Activated CD4-positive, alpha-beta T cell treated with anti-CD3 and anti-CD28 coated beads for 36 hours (primary cell): ENCODE measurements at regions not wholly inside any gene's neighbourhood (a gene's known extent, or its start where the extent isn't known, plus 50 kb on each side); places are given as distances from the start of the nearest gene placed in this dataset.

Experiments used
- ATAC-seq: fragments of 200-7000 bp; cut with Tn5 transposase; one replicate; pipeline ENCODE4 v1.10.0; 2021; ENCODE audit warnings: mild to moderate bottlenecking, moderate library complexity
- CTCF ChIA-PET: fragments of 350-600 bp; sonication (Branson Sonifier 250); formaldehyde crosslinking; loops from one replicate; lab custom pipeline; 2021; ENCODE audit warnings: antibody characterized with exemption; lab: Charles Lee
- POLR2A ChIA-PET: fragments of 350-600 bp; sonication (Branson Sonifier 250); formaldehyde crosslinking; loops from one replicate; lab custom pipeline; 2021; ENCODE audit warnings: antibody characterized with exemption, inconsistent platforms; lab: Charles Lee
- DNase-seq: peaks from one replicate; pipeline ENCODE4 v3.0.0-alpha.2; 2020
- H3K27ac Mint-ChIP-seq: one replicate; pipeline ENCODE4 v1.8.0; 2021; ENCODE audit warnings: mixed read lengths
- H3K27me3 Mint-ChIP-seq: one replicate; pipeline ENCODE4 v1.8.0; 2021; ENCODE audit warnings: mixed read lengths
- H3K36me3 Mint-ChIP-seq: one replicate; pipeline ENCODE4 v1.8.0; 2021; ENCODE audit warnings: low read depth, mixed read lengths
- H3K4me1 Mint-ChIP-seq: one replicate; pipeline ENCODE4 v1.8.0; 2021; ENCODE audit warnings: mixed read lengths
- H3K4me3 Mint-ChIP-seq: one replicate; pipeline ENCODE4 v1.8.0; 2021; ENCODE audit warnings: mild to moderate bottlenecking, moderate library complexity, mixed read lengths
- H3K9me3 Mint-ChIP-seq: one replicate; pipeline ENCODE4 v1.8.0; 2021; ENCODE audit warnings: low read depth, mixed read lengths
- intact Hi-C, 2 experiments: fragments of 100-400 bp; cut with DNase I in 1 of 2; cut with micrococcal nuclease in 1 of 2; formaldehyde crosslinking; loops; one replicate each; pipeline versions ENCODE4 v1.14.2 to v1.15.1; 2022 to 2024; cut with DNase I, micrococcal nuclease

DNA sequence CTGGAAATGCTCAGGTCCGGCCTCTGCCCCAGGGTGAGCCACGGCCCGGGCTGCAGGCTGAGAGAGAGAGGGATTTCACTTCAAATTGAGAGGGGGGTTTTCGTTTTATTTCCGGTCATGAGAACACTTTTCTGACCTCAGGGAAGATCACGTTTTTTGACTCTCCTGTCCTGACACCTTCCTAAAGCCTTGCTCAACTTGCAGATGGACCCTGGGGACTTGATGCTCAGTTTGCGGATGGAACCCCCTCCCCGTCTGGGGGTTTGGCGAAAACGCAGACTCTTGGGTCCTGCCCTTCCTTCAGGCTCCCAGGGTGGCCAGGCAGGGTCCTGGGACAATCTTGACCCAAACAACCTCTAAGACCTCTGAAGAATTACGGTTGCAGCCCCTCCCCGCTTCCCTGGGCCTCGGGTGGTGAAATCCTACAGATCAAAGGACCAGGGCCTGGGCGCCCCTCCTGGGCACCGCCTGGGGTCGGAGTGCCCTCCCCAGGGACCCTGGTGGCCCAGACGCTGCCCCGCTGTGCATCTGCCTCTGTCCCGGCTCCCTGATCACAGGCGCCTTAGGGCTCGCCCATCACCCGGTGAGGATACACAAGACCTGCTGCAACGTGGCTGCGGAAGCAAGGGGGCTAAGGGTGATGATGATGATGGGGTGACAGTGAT is 148.2 kb downstream of the ERMARD start:
- peaks cover 4% of the 10 kb centered on the region for H3K27me3 Mint-ChIP-seq
- no peak for ATAC-seq
- CTCF ChIA-PET, result interaction anchor here (0.6 kb wide), 1 partner anchor 147 kb away, joined by 4 read pairs; no protein-coding TSS in a partner anchor
- no peak overlapping the region for H3K4me3 Mint-ChIP-seq
- no peaks in the 10 kb centered on the region for H3K36me3 Mint-ChIP-seq
- intact Hi-C loops, result no loop called here
- H3K4me1 Mint-ChIP-seq, result no peaks in the 10 kb centered on the region
- DNase-seq, result no peak
- no peak overlapping the region for H3K27ac Mint-ChIP-seq
- H3K9me3 Mint-ChIP-seq, result no peaks in the 10 kb centered on the region
- POLR2A ChIA-PET, result no interaction called here

DNA sequence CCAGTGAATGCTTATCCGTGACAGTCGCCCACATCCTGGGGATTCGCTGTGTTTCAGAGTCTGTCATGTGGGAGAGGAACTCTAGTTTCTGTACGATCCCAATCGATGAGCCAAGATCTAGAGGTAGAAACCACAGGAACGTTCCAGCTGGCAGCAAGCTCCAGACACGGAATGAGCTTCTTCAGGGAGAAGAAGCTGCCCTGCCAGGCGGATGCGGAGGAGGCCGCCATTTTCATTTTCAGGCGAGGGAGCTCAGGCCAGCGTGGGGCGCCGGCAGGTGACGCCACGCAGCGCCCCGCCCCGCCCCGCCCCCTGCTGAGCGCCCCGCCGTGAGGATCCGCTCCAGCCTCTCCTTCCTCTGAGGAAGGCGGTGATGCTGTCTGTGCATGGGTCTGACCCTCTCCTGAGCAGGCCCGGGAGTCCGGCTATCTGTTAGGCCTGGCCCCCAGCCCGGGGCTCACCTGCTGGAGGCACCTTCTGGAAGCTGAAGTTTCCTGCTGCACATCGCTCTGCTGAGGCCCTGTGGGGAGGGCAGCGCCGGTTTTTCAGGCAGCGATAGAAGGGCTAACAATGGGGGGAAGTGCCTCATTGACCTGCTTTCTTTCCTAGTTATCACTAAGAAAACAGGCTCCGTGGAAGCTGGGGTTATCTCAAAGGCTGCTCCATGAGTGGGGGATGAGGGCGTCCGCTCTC is 147.5 kb downstream of the ERMARD start:
- ATAC-seq (no peak), DNase-seq (no peak)
- Mint-ChIP-seq H3K9me3 (no peaks in the 10 kb centered on the region), H3K36me3 (no peaks in the 10 kb centered on the region), H3K27me3 (peaks cover 4% of the 10 kb centered on the region), H3K27ac (no peak overlapping the region), H3K4me3 (no peak overlapping the region), H3K4me1 (no peaks in the 10 kb centered on the region)
- intact Hi-C loops, result no loop called here
- ChIA-PET CTCF (interaction anchor here (0.6 kb wide), 2 partner anchors 25 to 148 kb away, joined by 3 to 4 read pairs; no protein-coding TSS in a partner anchor), POLR2A (no interaction called here)

DNA sequence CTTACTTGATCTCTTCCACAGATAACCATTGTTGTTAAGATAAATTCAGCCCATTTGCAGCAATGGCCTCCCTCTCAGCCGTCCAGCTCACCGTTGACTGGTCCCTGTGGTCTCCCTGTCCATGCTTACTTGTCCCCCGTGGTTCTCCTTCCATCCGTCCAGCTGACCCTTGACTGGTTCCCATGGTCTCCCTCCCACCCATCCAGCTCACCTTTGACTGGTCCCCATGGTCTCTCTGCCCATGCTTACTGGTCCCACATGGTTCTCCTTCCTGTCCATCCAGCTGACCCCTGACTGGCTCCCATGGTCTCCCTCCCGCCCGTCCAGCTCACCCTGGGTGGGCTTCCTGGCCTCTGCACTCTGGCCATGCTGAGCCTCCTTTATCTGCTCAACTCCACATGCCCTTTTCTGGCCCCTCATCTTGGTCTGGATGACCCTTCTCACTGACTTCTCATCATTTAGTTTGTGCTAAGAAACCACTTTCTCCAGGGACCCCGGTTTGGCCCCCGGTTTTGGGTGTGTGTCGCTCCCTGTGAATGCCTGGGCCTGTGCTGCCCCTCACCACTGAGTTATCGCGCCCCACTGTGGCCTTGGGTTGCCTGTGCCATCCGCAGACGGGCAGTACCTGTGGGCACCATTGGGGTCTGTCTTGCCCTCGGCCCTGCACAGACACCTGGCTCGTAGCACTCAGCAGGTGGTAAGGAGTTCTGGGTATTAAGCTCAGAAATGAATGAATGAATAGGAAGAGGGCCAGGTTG is 146.4 kb downstream of the ERMARD start:
- H3K27ac Mint-ChIP-seq, result no peak overlapping the region
- CTCF ChIA-PET, result no interaction called here
- DNase-seq (no peak), ATAC-seq (no peak)
- POLR2A ChIA-PET, result interaction anchor here (0.6 kb wide), 1 partner anchor 8 kb away, joined by 4 read pairs; no protein-coding TSS in a partner anchor
- H3K4me1 Mint-ChIP-seq, result no peaks in the 10 kb centered on the region
- intact Hi-C loops, result no loop called here
- H3K9me3 Mint-ChIP-seq, result no peaks in the 10 kb centered on the region
- no peak overlapping the region for H3K4me3 Mint-ChIP-seq
- no peaks in the 10 kb centered on the region for H3K36me3 Mint-ChIP-seq
- peaks cover 4% of the 10 kb centered on the region for H3K27me3 Mint-ChIP-seq

DNA sequence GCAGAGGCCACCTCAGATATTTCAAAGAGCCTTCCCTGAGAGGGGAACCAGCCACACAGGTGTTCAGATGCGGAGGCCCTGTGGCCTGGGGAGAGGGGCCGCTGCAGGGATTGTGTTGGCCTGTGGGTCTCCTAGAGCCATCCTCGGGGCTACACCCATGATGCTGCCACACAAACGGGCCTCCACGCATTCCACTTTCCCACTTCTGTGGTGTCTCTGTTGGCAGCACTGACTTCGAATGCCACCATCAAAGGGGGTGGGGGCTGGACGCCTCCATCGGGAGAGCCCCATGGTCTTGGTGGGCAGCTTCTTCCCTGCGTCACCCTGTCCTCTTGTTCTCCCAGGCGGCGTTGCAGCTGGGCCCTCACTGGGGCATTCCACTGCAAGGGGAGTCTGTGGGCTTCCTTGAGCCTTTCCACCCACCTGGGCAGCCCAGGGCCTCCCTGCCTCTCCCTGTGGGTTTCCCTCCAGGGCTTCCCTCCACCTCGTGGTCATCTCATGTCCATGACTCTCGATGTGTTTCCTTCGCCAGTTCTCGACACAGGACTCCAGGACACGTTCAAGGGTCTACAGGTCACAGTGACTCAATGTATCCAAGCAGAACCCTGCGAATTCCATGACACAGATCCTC is 145.5 kb downstream of the ERMARD start:
- POLR2A ChIA-PET, result interaction anchor here (0.6 kb wide), 1 partner anchor 9 kb away, joined by 4 read pairs; no protein-coding TSS in a partner anchor
- DNase-seq (no peak), ATAC-seq (no peak)
- no peaks in the 10 kb centered on the region for H3K36me3 Mint-ChIP-seq
- intact Hi-C loops, result no loop called here
- H3K27me3 Mint-ChIP-seq, result peaks cover 4% of the 10 kb centered on the region
- CTCF ChIA-PET, result no interaction called here
- H3K4me1 Mint-ChIP-seq, result no peaks in the 10 kb centered on the region
- H3K27ac Mint-ChIP-seq, result no peak overlapping the region
- no peaks in the 10 kb centered on the region for H3K9me3 Mint-ChIP-seq
- H3K4me3 Mint-ChIP-seq, result no peak overlapping the region

DNA sequence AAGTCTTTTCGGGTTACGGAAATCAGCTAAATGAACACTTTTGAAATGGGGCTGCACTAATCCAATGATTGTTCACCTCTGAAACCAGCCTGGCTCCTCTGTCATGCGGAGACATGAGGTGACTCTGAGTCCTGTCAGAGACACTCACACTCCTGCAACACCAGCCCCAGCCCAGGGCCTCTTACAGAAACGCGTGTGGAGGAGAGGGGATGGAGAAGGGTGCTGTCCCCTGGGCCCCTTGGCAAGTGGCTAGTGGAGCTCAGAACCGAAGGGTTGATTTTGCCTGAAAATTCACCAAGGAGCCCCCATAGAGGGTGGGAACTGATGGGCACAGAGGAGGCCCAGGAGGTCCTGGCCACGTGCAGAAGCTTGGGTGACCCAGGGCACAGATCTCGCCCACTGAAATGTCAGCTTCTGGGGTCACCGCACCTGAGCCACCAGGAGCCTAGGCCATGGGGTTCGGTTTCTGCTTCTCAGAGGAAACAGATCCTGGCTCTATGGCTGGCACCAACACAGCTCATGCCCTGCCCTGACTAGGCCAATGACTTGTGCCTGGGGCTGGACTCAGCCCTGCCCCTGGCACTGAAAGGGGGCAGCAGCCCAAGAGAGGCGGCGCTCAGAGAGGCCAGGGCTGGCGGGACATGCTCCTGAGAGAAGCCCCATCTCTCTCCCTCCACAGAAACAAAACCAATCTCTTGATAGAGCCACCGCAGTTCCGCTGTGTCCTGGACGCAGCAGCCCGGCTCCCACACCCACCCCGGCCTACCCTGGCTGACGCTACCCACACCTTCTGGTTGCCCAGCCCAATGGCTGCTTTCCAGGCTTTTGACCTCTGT is 144.7 kb downstream of the ERMARD start:
- Mint-ChIP-seq H3K36me3 (no peaks in the 10 kb centered on the region), H3K27me3 (peaks cover 4% of the 10 kb centered on the region), H3K4me3 (no peak overlapping the region), H3K27ac (no peak overlapping the region), H3K4me1 (no peaks in the 10 kb centered on the region), H3K9me3 (no peaks in the 10 kb centered on the region)
- intact Hi-C loops, result no loop called here
- DNase-seq (no peak), ATAC-seq (no peak)
- ChIA-PET POLR2A (no interaction called here), CTCF (no interaction called here)

DNA sequence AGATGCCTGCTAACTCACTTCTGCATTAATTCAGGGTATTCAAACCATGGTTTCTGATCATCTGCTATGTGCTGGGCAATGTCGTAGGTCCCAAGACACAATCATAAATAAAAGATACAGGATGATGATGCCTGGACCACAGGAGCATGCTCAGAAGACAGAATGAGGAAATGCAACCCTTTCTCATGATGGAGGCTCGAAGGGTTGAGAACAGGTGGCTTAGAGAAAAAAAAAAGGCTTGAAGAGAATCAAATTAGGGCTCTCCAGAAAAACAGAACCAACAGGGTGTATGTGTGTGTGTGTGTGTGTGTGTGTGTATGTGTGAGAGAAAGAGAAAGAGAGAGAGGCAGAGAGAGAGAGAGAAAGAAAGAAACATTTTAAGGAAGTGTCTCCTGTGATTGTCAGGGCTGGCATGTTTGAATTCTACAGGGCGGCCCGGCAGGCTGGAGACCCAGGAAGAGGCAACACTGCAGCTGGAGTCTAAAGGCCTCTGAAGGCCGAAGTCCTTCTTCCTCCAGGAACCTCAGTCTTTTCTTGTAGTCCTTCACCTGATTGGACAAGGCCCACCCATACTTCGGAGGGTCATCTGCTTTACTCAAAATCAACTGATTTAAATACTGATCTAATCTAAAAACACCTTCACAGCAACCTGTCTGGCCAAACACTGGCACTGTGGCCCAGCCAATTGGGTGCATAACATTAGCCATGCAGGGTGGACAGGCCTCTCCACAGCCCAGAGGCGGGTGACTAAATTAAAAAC is 143.8 kb downstream of the ERMARD start:
- intact Hi-C loops, result no loop called here
- no peaks in the 10 kb centered on the region for H3K4me1 Mint-ChIP-seq
- ATAC-seq (no peak), DNase-seq (no peak)
- H3K4me3 Mint-ChIP-seq, result no peak overlapping the region
- no peak overlapping the region for H3K27ac Mint-ChIP-seq
- peaks cover 5% of the 10 kb centered on the region for H3K9me3 Mint-ChIP-seq
- POLR2A ChIA-PET, result no interaction called here
- H3K36me3 Mint-ChIP-seq, result no peaks in the 10 kb centered on the region
- H3K27me3 Mint-ChIP-seq, result peaks cover 4% of the 10 kb centered on the region
- CTCF ChIA-PET, result interaction anchor here (0.8 kb wide), 1 partner anchor 405 kb away, joined by 3 read pairs; no protein-coding TSS in a partner anchor

DNA sequence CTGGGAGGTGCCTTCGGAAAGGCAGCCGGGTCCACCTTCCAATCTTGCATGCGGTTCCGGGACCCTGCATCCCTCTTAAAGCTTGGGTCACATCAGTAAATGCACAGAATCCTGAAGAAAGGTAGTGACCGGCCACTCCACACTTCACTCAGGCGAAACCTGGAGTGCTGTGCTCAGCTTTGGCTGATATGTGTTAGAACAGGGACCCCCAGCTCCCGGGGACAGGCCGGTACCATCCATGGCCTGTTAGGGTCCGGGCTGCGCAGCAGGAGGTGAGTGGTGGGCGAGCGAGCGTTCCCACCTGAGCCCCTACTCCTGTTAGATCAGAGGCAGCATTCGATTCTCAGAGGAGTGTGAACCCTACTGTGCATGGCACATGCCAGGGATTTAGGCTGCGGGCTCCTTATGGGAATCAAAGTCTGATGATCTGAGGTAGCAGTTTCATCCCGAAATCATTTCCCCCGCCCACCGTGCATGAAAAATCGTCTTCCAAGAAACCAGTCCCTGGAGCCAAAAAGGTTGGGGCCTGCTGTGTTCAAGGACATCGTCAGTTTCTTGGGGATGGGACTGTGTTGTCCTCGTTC is 143.0 kb downstream of the ERMARD start:
- no peaks in the 10 kb centered on the region for H3K36me3 Mint-ChIP-seq
- no peak for DNase-seq
- ChIA-PET CTCF (no interaction called here), POLR2A (no interaction called here)
- intact Hi-C loops, result no loop called here
- H3K9me3 Mint-ChIP-seq, result peaks cover 5% of the 10 kb centered on the region
- no peak overlapping the region for H3K27ac Mint-ChIP-seq
- ATAC-seq, result no peak
- no peak overlapping the region for H3K4me3 Mint-ChIP-seq
- peaks cover 4% of the 10 kb centered on the region for H3K27me3 Mint-ChIP-seq
- H3K4me1 Mint-ChIP-seq, result no peaks in the 10 kb centered on the region

DNA sequence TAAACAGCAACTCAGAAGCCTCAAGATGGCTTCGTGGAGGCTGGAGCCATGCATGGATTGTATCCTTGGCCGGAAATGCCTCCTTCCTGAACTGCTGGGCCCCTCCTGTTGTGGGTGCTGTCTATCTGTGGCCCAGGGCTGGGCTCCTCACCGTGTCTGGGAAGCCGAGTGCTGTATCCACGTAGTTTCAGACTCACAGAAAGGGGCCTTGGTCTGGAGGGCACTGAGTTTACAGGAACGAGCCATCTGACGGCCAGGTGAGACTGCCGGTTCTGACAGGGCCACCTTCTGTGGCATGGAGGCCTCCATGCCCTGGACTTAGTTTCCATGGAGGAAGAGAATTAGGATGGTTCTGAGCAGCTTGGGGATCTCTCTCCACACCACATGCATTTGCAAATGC is 142.2 kb downstream of the ERMARD start:
- Mint-ChIP-seq H3K27me3 (peaks cover 4% of the 10 kb centered on the region), H3K4me1 (no peaks in the 10 kb centered on the region), H3K4me3 (no peak overlapping the region), H3K9me3 (peaks cover 5% of the 10 kb centered on the region), H3K27ac (no peak overlapping the region), H3K36me3 (no peaks in the 10 kb centered on the region)
- ATAC-seq (no peak), DNase-seq (no peak)
- ChIA-PET CTCF (interaction anchor here (1.0 kb wide), 1 partner anchor 62 kb away, joined by 3 read pairs; no protein-coding TSS in a partner anchor), POLR2A (no interaction called here)
- intact Hi-C loops, result no loop called here

DNA sequence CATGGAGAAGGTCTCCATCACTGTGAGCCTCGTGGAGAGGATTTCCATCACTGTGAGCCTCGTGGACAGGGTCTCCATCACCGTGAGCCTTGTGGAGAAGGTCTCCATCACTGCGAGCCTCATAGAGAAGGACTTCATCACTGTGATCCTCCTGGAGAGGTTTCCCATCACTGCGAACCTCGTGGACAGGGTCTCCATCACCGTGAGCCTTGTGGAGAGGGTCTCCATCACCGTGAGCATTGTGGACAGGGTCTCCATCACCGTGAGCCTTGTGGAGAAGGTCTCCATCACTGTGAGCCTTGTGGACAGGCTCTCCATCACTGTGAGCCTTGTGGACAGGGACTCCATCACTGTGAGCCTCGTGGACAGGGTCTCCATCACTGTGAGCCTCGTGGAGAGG is 140.4 kb downstream of the ERMARD start:
- H3K27me3 Mint-ChIP-seq, result peaks cover 6% of the 10 kb centered on the region
- no peak for DNase-seq
- POLR2A ChIA-PET, result no interaction called here
- H3K36me3 Mint-ChIP-seq, result no peaks in the 10 kb centered on the region
- intact Hi-C loops, result no loop called here
- H3K27ac Mint-ChIP-seq, result no peak overlapping the region
- CTCF ChIA-PET, result no interaction called here
- H3K4me3 Mint-ChIP-seq, result no peak overlapping the region
- peaks cover 5% of the 10 kb centered on the region for H3K9me3 Mint-ChIP-seq
- no peak for ATAC-seq
- no peaks in the 10 kb centered on the region for H3K4me1 Mint-ChIP-seq

DNA sequence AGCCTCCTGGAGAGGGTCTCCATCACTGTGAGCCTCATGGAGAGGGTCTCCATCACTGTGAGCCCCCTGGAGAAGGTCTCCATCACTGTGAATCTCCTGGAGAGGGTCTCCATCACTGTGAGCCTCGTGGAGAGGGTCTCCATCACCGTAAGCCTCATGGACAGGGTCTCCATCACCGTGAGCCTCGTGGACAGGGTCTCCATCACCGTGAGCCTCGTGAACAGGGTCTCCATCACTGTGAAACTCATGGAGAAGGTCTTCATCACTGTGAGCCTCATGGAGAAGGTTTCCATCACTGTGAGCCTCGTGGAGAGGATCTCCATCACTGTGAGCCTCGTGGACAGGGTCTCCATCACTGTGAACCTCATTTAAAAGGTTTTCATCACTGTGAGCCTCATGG is 140.0 kb downstream of the ERMARD start:
- intact Hi-C loops, result no loop called here
- ATAC-seq, result no peak
- ChIA-PET POLR2A (no interaction called here), CTCF (no interaction called here)
- H3K36me3 Mint-ChIP-seq, result no peaks in the 10 kb centered on the region
- H3K4me1 Mint-ChIP-seq, result no peaks in the 10 kb centered on the region
- H3K4me3 Mint-ChIP-seq, result no peak overlapping the region
- peaks cover 5% of the 10 kb centered on the region for H3K9me3 Mint-ChIP-seq
- H3K27ac Mint-ChIP-seq, result no peak overlapping the region
- DNase-seq, result no peak
- peaks cover 6% of the 10 kb centered on the region for H3K27me3 Mint-ChIP-seq
